ENCODE measurements at regions not wholly inside any gene's neighbourhood (a gene's known extent, or its start where the extent isn't known, plus 50 kb on each side); places are given as distances from the start of the nearest gene placed in this dataset.
"Not testable (repeated sequence)": the region's sequence is repeated elsewhere in the genome, so short reads cannot be mapped to it uniquely, and the experiment has no call there.

- DNase-seq (ENCODE audit: low read depth) = no peak
- TF ChIP-seq CTCF (IDR thresholded peaks at IDR 0.05; ENCODE audit: low read depth, low read length, missing control alignments) = no peak
- H3K4me3 ChIP-seq (ENCODE audit: low read depth, low read length) = no peak overlapping the region
These were observed 1311.6 kb downstream of the RAPGEF2 start for GRCh38 chr4:160414496-160414895.

GRCh38 chr4:160423879-160424451 lies 1321.1 kb downstream of the RAPGEF2 start:
- TF ChIP-seq CTCF (IDR thresholded peaks at IDR 0.05; ENCODE audit: low read depth, low read length, missing control alignments) = no peak
- no peak for DNase-seq (ENCODE audit: low read depth)
- no peak overlapping the region for H3K4me3 ChIP-seq (ENCODE audit: low read depth, low read length)

- TF ChIP-seq CTCF (IDR thresholded peaks at IDR 0.05; ENCODE audit: low read depth, low read length, missing control alignments) = no peak
- no peak for DNase-seq (ENCODE audit: low read depth)
These were observed 1323.4 kb downstream of the RAPGEF2 start for GRCh38 chr4:160426233-160426632.

GRCh38 chr4:160450876-160451275 lies 1348.0 kb downstream of the RAPGEF2 start:
- DNase-seq (ENCODE audit: low read depth) = no peak
- no peak overlapping the region for H3K4me3 ChIP-seq (ENCODE audit: low read depth, low read length)
- TF ChIP-seq CTCF (IDR thresholded peaks at IDR 0.05; ENCODE audit: low read depth, low read length, missing control alignments) = no peak

More at GRCh38 chr4:160426233-160426632, 1323.4 kb downstream of the RAPGEF2 start:
- H3K4me3 ChIP-seq (ENCODE audit: low read depth, low read length) = no peak overlapping the region

GRCh38 chr4:160481696-160482690 lies 1379.1 kb downstream of the RAPGEF2 start:
- H3K4me3 ChIP-seq (ENCODE audit: low read depth, low read length) = not testable (repeated sequence)

GRCh38 chr4:160485071-160485687 lies 1382.3 kb downstream of the RAPGEF2 start:
- no peak for TF ChIP-seq CTCF (IDR thresholded peaks at IDR 0.05; ENCODE audit: low read depth, low read length, missing control alignments)
- DNase-seq (ENCODE audit: low read depth) = no peak
- H3K4me3 ChIP-seq (ENCODE audit: low read depth, low read length) = no peak overlapping the region

More at GRCh38 chr4:160481696-160482690, 1379.1 kb downstream of the RAPGEF2 start:
- DNase-seq (ENCODE audit: low read depth) = not testable (repeated sequence)

GRCh38 chr4:160492181-160492580 lies 1389.3 kb downstream of the RAPGEF2 start:
- no peak for DNase-seq (ENCODE audit: low read depth)
- H3K4me3 ChIP-seq (ENCODE audit: low read depth, low read length) = no peak overlapping the region
- no peak for TF ChIP-seq CTCF (IDR thresholded peaks at IDR 0.05; ENCODE audit: low read depth, low read length, missing control alignments)
